NB4 (cell line): ENCODE measurements at regions not wholly inside any gene's neighbourhood (a gene's known extent, or its start where the extent isn't known, plus 50 kb on each side); places are given as distances from the start of the nearest gene placed in this dataset.

Source experiments
- MYC ChIP-seq: IDR thresholded peaks from 2 replicates; pipeline ENCODE4 v1.6.1; 2011; ENCODE audit warnings: low read depth, low read length
- POLR2A ChIP-seq: IDR thresholded peaks from 2 replicates; pipeline ENCODE4 v1.6.1; 2011; ENCODE audit warnings: mild to moderate bottlenecking; ENCODE audit not compliant: insufficient read length; ENCODE audit errors: extremely low read depth
- TF ChIP-seq, protein P1 (sequence below): IDR thresholded peaks from one replicate; pipeline ENCODE4 v1.5.1; 2012; ENCODE audit warnings: low read depth, low read length
- TF ChIP-seq, protein P2 (sequence below): IDR thresholded peaks from 2 replicates; pipeline ENCODE4 v1.6.1; 2011; ENCODE audit warnings: low read depth, low read length

DNA sequence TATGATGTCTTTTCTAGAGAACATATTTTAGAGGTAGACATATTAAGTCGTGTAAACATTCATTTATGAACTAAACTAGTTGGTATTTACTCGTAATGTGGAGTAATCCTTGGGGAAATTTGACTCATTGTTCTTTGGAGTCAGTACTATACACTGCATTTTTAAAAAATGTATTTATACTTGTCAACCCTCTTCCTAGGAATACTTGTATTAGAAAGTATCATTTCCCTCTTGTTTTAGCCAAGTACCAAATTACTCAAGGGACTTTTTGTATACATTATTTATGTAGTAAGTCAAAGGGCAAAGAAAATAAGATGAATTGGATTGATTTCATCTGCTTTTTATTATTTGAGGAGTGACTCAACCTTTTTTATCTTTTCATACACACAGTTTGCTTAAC, 248.1 kb upstream of the IZUMO3 start:
- TF ChIP-seq, protein P1, sequence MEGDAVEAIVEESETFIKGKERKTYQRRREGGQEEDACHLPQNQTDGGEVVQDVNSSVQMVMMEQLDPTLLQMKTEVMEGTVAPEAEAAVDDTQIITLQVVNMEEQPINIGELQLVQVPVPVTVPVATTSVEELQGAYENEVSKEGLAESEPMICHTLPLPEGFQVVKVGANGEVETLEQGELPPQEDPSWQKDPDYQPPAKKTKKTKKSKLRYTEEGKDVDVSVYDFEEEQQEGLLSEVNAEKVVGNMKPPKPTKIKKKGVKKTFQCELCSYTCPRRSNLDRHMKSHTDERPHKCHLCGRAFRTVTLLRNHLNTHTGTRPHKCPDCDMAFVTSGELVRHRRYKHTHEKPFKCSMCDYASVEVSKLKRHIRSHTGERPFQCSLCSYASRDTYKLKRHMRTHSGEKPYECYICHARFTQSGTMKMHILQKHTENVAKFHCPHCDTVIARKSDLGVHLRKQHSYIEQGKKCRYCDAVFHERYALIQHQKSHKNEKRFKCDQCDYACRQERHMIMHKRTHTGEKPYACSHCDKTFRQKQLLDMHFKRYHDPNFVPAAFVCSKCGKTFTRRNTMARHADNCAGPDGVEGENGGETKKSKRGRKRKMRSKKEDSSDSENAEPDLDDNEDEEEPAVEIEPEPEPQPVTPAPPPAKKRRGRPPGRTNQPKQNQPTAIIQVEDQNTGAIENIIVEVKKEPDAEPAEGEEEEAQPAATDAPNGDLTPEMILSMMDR, result no peak
- no peak for TF ChIP-seq POLR2A
- TF ChIP-seq, protein P2, sequence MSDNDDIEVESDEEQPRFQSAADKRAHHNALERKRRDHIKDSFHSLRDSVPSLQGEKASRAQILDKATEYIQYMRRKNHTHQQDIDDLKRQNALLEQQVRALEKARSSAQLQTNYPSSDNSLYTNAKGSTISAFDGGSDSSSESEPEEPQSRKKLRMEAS, result no peak
- TF ChIP-seq MYC, result no peak
